Liver (tissue), 7 donors: ENCODE measurements at regions not wholly inside any gene's neighbourhood (a gene's known extent, or its start where the extent isn't known, plus 50 kb on each side); places are given as distances from the start of the nearest gene placed in this dataset.

Source experiments
- DNase-seq: peaks from one replicate; pipeline ENCODE4 v3.0.0-alpha.2; 2017; ENCODE audit warnings: low spot score
- H3K27ac ChIP-seq, 2 donors: one replicate each; pipeline ENCODE4 v1.7.0; 2013; ENCODE audit warnings: inconsistent platforms in 2 of 2, low read length in 2 of 2, control low read depth in 1 of 2, low read depth in 1 of 2, mild to moderate bottlenecking in 1 of 2
- H3K27me3 ChIP-seq, 4 donors: one replicate each; pipeline versions ENCODE4 v1.6.1 to v1.7.0; 2013; ENCODE audit warnings: low read length in 3 of 4, inconsistent platforms in 1 of 4, mild to moderate bottlenecking in 1 of 4, moderate library complexity in 1 of 4; ENCODE audit not compliant: control insufficient read depth in 4 of 4, insufficient read depth in 4 of 4
- H3K36me3 ChIP-seq, 4 donors: one replicate each; pipeline versions ENCODE4 v1.6.1 to v1.7.0; 2013; ENCODE audit warnings: low read length in 3 of 4, mild to moderate bottlenecking in 3 of 4, low read depth in 1 of 4, moderate library complexity in 1 of 4; ENCODE audit not compliant: control insufficient read depth in 4 of 4, insufficient read depth in 3 of 4
- H3K4me1 ChIP-seq, 4 donors: one replicate each; pipeline versions ENCODE4 v1.6.1 to v1.7.0; 2013; ENCODE audit warnings: low read length in 3 of 4, mild to moderate bottlenecking in 3 of 4, moderate library complexity in 1 of 4; ENCODE audit not compliant: control insufficient read depth in 4 of 4, insufficient read depth in 4 of 4
- H3K4me3 ChIP-seq, 3 donors: one replicate each; pipeline versions ENCODE4 v1.6.1 to v1.7.0; 2013; ENCODE audit warnings: low read length in 3 of 3, control low read depth in 1 of 3, low read depth in 1 of 3, mild to moderate bottlenecking in 1 of 3
- H3K9ac ChIP-seq, 2 donors: one replicate each; pipeline ENCODE4 v1.7.0; 2013; ENCODE audit warnings: low read length in 2 of 2, mild to moderate bottlenecking in 2 of 2, moderate library complexity in 2 of 2, control low read depth in 1 of 2, low read depth in 1 of 2
- H3K9me3 ChIP-seq, 4 donors: one replicate each; pipeline versions ENCODE4 v1.6.1 to v1.7.0; 2013; ENCODE audit warnings: low read length in 3 of 4; ENCODE audit not compliant: control insufficient read depth in 4 of 4
- ATF3 ChIP-seq: IDR thresholded peaks from 2 replicates; pipeline ENCODE4 v1.6.1; 2016; ENCODE audit warnings: antibody characterized with exemption
- EGR1 ChIP-seq, 2 donors: IDR thresholded peaks; 2 replicates each; pipeline ENCODE4 v1.6.1; 2016 to 2018; ENCODE audit warnings: antibody characterized with exemption in 2 of 2, low read depth in 2 of 2
- FOXA2 ChIP-seq: IDR thresholded peaks from 2 replicates; pipeline ENCODE4 v1.6.1; 2016; ENCODE audit warnings: antibody characterized with exemption
- HNF4A ChIP-seq, 2 donors: conservative IDR thresholded peaks; 2 replicates each; pipeline ENCODE4 v1.6.1; 2016; ENCODE audit warnings: antibody characterized with exemption in 2 of 2, mild to moderate bottlenecking in 2 of 2
- HNF4G ChIP-seq: IDR thresholded peaks from 2 replicates; pipeline ENCODE4 v1.6.1; 2016; ENCODE audit warnings: antibody characterized with exemption
- JUND ChIP-seq, 2 donors: IDR thresholded peaks; 2 replicates each; pipeline ENCODE4 v1.6.1; 2016; ENCODE audit warnings: antibody characterized with exemption in 2 of 2
- MAX ChIP-seq: IDR thresholded peaks from 2 replicates; pipeline ENCODE4 v1.6.1; 2016; ENCODE audit warnings: antibody characterized with exemption
- RAD21 ChIP-seq, 2 donors: IDR thresholded peaks; 2 replicates each; pipeline ENCODE4 v1.6.1; 2016; ENCODE audit warnings: antibody characterized with exemption in 2 of 2, mild to moderate bottlenecking in 2 of 2
- REST ChIP-seq: IDR thresholded peaks from 2 replicates; pipeline ENCODE4 v1.6.1; 2016; ENCODE audit warnings: antibody characterized with exemption, mild to moderate bottlenecking
- RXRA ChIP-seq, 2 donors: IDR thresholded peaks; 2 replicates each; pipeline ENCODE4 v1.6.1; 2017 to 2018; ENCODE audit warnings: antibody characterized with exemption in 2 of 2, mild to moderate bottlenecking in 1 of 2
- TAF1 ChIP-seq: conservative IDR thresholded peaks from 2 replicates; pipeline ENCODE4 v1.6.1; 2016; ENCODE audit warnings: antibody characterized with exemption, mild to moderate bottlenecking
- YY1 ChIP-seq: IDR thresholded peaks from 2 replicates; pipeline ENCODE4 v1.6.1; 2016; ENCODE audit warnings: antibody characterized with exemption, mild to moderate bottlenecking
- ZBTB33 ChIP-seq: IDR thresholded peaks from 2 replicates; pipeline ENCODE4 v1.6.1; 2016; ENCODE audit warnings: antibody characterized with exemption
- WGBS: extraction: QIAGEN DNeasy Blood & Tissue Kit; methylation state at CpG from one replicate; pipeline ENCODE4 v1.1.7; 2013; 5-methylcytosine and 5-hydroxymethylcytosine counted together
- donor health status: healthy.
- donor health status: healthy.
- donor health status: healthy.
- donor health status: healthy.

GRCh38 chr21:27060190-27060589, 93.3 kb upstream of the ADAMTS5 start:
- Histone ChIP-seq H3K27ac (no peak overlapping the region), H3K27me3 (peaks cover 0 to 3% (median 0%) of the 10 kb centered on the region in 4 donors), H3K9me3 (peaks cover 0 to 10% (median 0%) of the 10 kb centered on the region in 4 donors), H3K4me1 (no peaks in the 10 kb centered on the region), H3K9ac (no peak overlapping the region), H3K4me3 (no peak overlapping the region), H3K36me3 (no peaks in the 10 kb centered on the region)
- WGBS = 81% methylated on average over 2 of the region's 2 CpGs
- TF ChIP-seq RAD21 (IDR thresholded peaks at IDR 0.05) (no peak), FOXA2 (no peak), ATF3 (no peak), MAX (no peak), TAF1 (no peak)
- no peak for DNase-seq

- no peak for TF ChIP-seq HNF4A (conservative IDR thresholded peaks at IDR 0.05)
- no peak for TF ChIP-seq MAX
- no peak for TF ChIP-seq REST
- TF ChIP-seq YY1 = no peak
- no peak for TF ChIP-seq HNF4G
- TF ChIP-seq ZBTB33 = no peak
- TF ChIP-seq JUND (IDR thresholded peaks at IDR 0.05) = no peak
- TF ChIP-seq FOXA2 = no peak
- no peak for TF ChIP-seq RXRA (IDR thresholded peaks at IDR 0.05)
- TF ChIP-seq EGR1 (IDR thresholded peaks at IDR 0.05; ENCODE audit: low read depth in 2 of 2) = no peak
- no peak for TF ChIP-seq TAF1
- no peaks in the 10 kb centered on the region for H3K4me1 ChIP-seq
- H3K27ac ChIP-seq = no peak overlapping the region
- 74% methylated on average over 2 of the region's 2 CpGs for WGBS
- H3K27me3 ChIP-seq = peaks cover 0 to 3% (median 0%) of the 10 kb centered on the region in 4 donors
- DNase-seq = no peak
- H3K9ac ChIP-seq = no peak overlapping the region
- no peaks in the 10 kb centered on the region for H3K36me3 ChIP-seq
- peaks cover 0 to 10% (median 0%) of the 10 kb centered on the region in 4 donors for H3K9me3 ChIP-seq
- no peak overlapping the region for H3K4me3 ChIP-seq
Observed at GRCh38 chr21:27058673-27059605, 92.1 kb upstream of the ADAMTS5 start.
